K562 (cell line): ENCODE measurements at regions not wholly inside any gene's neighbourhood (a gene's known extent, or its start where the extent isn't known, plus 50 kb on each side); places are given as distances from the start of the nearest gene placed in this dataset.

Experiments
- AFF1 ChIP-seq, 2 experiments: fragments of 450-650 bp; IDR thresholded peaks; 2 replicates each; pipeline ENCODE4 v1.6.1; 2018; ENCODE audit warnings: mild to moderate bottlenecking in 2 of 2, low read depth in 1 of 2; ENCODE audit not compliant: partially characterized antibody in 2 of 2
- CHD7 ChIP-seq: fragments of 200-600 bp; sonication (generic); IDR thresholded peaks from one replicate; pipeline ENCODE4 v1.6.1; 2012; ENCODE audit warnings: mild to moderate bottlenecking, low read depth, low read length, inconsistent platforms
- FOXJ3 ChIP-seq: sonication (generic); formaldehyde crosslinking; IDR thresholded peaks from 2 replicates; pipeline ENCODE4 v1.4.0; 2020; ENCODE audit warnings: mild to moderate bottlenecking, missing genetic modification reagents
- KLF16 ChIP-seq: IDR thresholded peaks from 2 replicates; pipeline ENCODE4 v1.6.1; 2016; ENCODE audit warnings: antibody characterized with exemption
- ZNF263 ChIP-seq: sonication (generic); formaldehyde crosslinking; IDR thresholded peaks from 2 replicates; pipeline ENCODE4 v1.8.0; 2022; ENCODE audit warnings: mild to moderate bottlenecking, missing genetic modification reagents, borderline replicate concordance

- TF ChIP-seq AFF1 (IDR thresholded peaks at IDR 0.05; ENCODE audit: low read depth in 1 of 2, partially characterized antibody in 2 of 2) (no peak), CHD7 (no peak), FOXJ3 (CRISPR knock-in tag) (no peak), KLF16 (no peak), ZNF263 (CRISPR knock-in tag) (no peak)
Observed at GRCh38 chr15:31974855-31975829, 55.2 kb upstream of the CHRNA7 start (continued).
